K562 (cell line): ENCODE measurements at regions not wholly inside any gene's neighbourhood (a gene's known extent, or its start where the extent isn't known, plus 50 kb on each side); places are given as distances from the start of the nearest gene placed in this dataset.

Experiments
- ATF2 ChIP-seq: sonication (generic); formaldehyde crosslinking; IDR thresholded peaks from 2 replicates; pipeline ENCODE4 v1.8.1; 2022; ENCODE audit warnings: missing genetic modification reagents
- CTCF ChIP-seq, 3 experiments: IDR thresholded peaks in 2 of 3; conservative IDR thresholded peaks in 1 of 3; 2 replicates each; pipeline ENCODE4 v1.5.1; 2011 to 2012; ENCODE audit warnings: low read length in 3 of 3, mild to moderate bottlenecking in 3 of 3, control low read depth in 2 of 3, improper control_type of control experiment in 1 of 3, inconsistent platforms in 1 of 3, low read depth in 1 of 3, mixed read lengths in 1 of 3, moderate library complexity in 1 of 3; ENCODE audit not compliant: insufficient read depth in 2 of 3
- ELF4 ChIP-seq: fragments of 450-650 bp; formaldehyde crosslinking; IDR thresholded peaks from 2 replicates; pipeline ENCODE4 v1.4.0; 2022; ENCODE audit warnings: missing genetic modification characterization
- HOXB6 ChIP-seq: fragments of 250-450 bp; sonication (Bioruptor Pico); IDR thresholded peaks from 2 replicates; pipeline ENCODE4 v1.5.1; 2022; ENCODE audit warnings: mild to moderate bottlenecking, borderline replicate concordance
- ILF3 ChIP-seq: fragments of 450-650 bp; IDR thresholded peaks from 2 replicates; pipeline ENCODE4 v1.6.1; 2018; ENCODE audit warnings: antibody characterized with exemption, mild to moderate bottlenecking, moderate library complexity, borderline replicate concordance
- KDM1A ChIP-seq, 2 experiments: fragments of 450-650 bp; IDR thresholded peaks; 2 replicates each; pipeline ENCODE4 v1.6.1; 2016; ENCODE audit warnings: mild to moderate bottlenecking in 2 of 2
- POLR2AphosphoS5 ChIP-seq: IDR thresholded peaks from 2 replicates; pipeline ENCODE4 v1.6.1; 2011; ENCODE audit warnings: mild to moderate bottlenecking, low read depth, low read length, moderate library complexity; ENCODE audit not compliant: control insufficient read depth, insufficient read depth
- PTRF ChIP-seq: fragments of 450-650 bp; IDR thresholded peaks from 2 replicates; pipeline ENCODE4 v1.6.1; 2016; ENCODE audit warnings: mild to moderate bottlenecking, missing genetic modification characterization, missing compliant biosample characterization
- RBM39 ChIP-seq: fragments of 200-400 bp; formaldehyde crosslinking; optimal IDR thresholded peaks from 2 replicates; pipeline ENCODE3; 2018; ENCODE audit warnings: low read depth, low read length
- REST ChIP-seq, 2 experiments: fragments of 450-650 bp; formaldehyde crosslinking in 1 of 2; IDR thresholded peaks; 2 replicates each; pipeline versions ENCODE4 v1.4.0 to v1.6.1; 2014 to 2020; ENCODE audit warnings: mild to moderate bottlenecking in 2 of 2, borderline replicate concordance in 1 of 2, low read depth in 1 of 2
- RFX5 ChIP-seq: IDR thresholded peaks from 2 replicates; pipeline ENCODE4 v1.6.1; 2011; ENCODE audit warnings: low read depth, mild to moderate bottlenecking, improper control_type of control experiment, low read length
- YY1 ChIP-seq, 3 experiments: IDR thresholded peaks; 2 replicates each; pipeline ENCODE4 v1.6.1; 2011; ENCODE audit warnings: low read length in 2 of 3, mild to moderate bottlenecking in 2 of 3, moderate library complexity in 2 of 3, borderline replicate concordance in 1 of 3, control low read depth in 1 of 3, low read depth in 1 of 3; ENCODE audit not compliant: insufficient read depth in 3 of 3, insufficient replicate concordance in 2 of 3, control insufficient read depth in 1 of 3, insufficient read length in 1 of 3; ENCODE audit errors: extremely low read depth in 1 of 3
- ZNF121 ChIP-seq: sonication (generic); formaldehyde crosslinking; conservative IDR thresholded peaks from 2 replicates; pipeline ENCODE4 v1.8.0; 2022; ENCODE audit warnings: missing genetic modification reagents

DNA sequence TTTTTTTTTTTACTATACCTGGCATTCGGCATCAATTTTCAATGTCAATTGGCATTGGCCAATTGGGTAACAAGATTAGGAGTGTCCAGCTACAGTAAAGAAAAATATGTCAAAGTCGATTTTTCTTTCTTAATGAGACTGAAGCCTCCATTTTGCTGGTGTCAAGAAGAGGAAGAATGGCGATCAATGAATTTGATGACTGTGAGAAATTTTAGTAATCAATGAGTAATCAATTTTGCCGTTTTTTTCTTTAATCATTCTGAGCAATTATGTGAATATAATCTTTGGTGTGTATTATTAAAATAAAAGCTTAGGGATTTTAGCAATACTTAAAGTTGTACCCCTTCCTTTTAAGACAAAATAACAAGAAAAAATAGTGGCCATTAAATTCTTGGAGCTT is 69.7 kb downstream of the TMEM200C start:
- TF ChIP-seq CTCF (IDR thresholded peaks at IDR 0.05 in 2 of 3, conservative IDR thresholded peaks at IDR 0.05 in 1 of 3; ENCODE audit: insufficient read depth in 2 of 3, low read depth in 1 of 3, low read length in 3 of 3) (no peak), RBM39 (no peak), HOXB6 (CRISPR knock-in tag) (no peak), ZNF121 (CRISPR knock-in tag) (no peak), POLR2AphosphoS5 (no peak), KDM1A (IDR thresholded peaks at IDR 0.05) (no peak), ELF4 (CRISPR knock-in tag) (no peak), REST (IDR thresholded peaks at IDR 0.05; ENCODE audit: borderline replicate concordance) (no peak), REST (CRISPR knock-in tag; IDR thresholded peaks at IDR 0.05; ENCODE audit: low read depth) (no peak), PTRF (tag) (no peak), ILF3 (no peak), ATF2 (CRISPR knock-in tag) (no peak), RFX5 (no peak), YY1 (IDR thresholded peaks at IDR 0.05; ENCODE audit: borderline replicate concordance in 1 of 3, control insufficient read depth in 1 of 3, extremely low read depth in 1 of 3, insufficient read depth in 3 of 3, insufficient read length in 1 of 3, insufficient replicate concordance in 2 of 3, low read depth in 1 of 3, low read length in 2 of 3) (no peak)
